Right lobe of liver (tissue), 4 donors: ENCODE measurements at regions not wholly inside any gene's neighbourhood (a gene's known extent, or its start where the extent isn't known, plus 50 kb on each side); places are given as distances from the start of the nearest gene placed in this dataset.

Experiments used
- CTCF ChIP-seq, 4 donors: fragments of 200-600 bp in 3 of 4; fragments of 450-650 bp in 1 of 4; IDR thresholded peaks; one replicate each; pipeline versions ENCODE4 v1.5.1 to v1.8.0; 2016 to 2022; ENCODE audit warnings: antibody characterized with exemption in 4 of 4, mild to moderate bottlenecking in 2 of 4
- POLR2A ChIP-seq: fragments of 450-650 bp; IDR thresholded peaks from one replicate; pipeline ENCODE4 v1.6.1; 2017; ENCODE audit warnings: antibody characterized with exemption, mild to moderate bottlenecking
- donor health status: DM: no; HTN: no; CAD: no.
- donor health status: DM: no; HTN: no; CAD: no.
- donor health status: DM: no; HTN: yes; CAD: no.

- no peak for TF ChIP-seq CTCF (IDR thresholded peaks at IDR 0.05)
- no peak for TF ChIP-seq POLR2A
Measured at GRCh38 chr10:4765428-4765827, 60.6 kb upstream of the AKR1E2 start.
